ENCODE measurements at regions not wholly inside any gene's neighbourhood (a gene's known extent, or its start where the extent isn't known, plus 50 kb on each side); places are given as distances from the start of the nearest gene placed in this dataset.

DNA sequence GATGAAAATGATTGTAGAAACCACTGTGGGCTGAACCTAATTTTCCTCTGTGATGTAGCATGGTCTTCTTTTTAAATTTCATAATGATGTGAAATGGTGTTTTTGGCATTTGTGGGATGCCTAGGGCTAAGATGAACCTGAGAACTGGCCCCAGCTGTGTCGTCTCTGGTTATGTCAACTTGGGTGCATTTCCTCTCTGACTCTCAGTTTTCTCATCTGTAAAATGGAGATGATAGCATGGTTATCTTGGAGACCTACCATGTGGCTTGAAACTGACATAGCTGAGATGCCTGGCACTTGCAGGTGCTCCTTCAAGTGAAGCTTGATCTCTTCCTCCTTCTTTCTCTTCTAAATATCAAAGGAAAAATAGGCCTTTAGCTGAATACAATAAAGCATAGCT, 77.8 kb downstream of the BOD1 start:
- TF ChIP-seq, protein P1, sequence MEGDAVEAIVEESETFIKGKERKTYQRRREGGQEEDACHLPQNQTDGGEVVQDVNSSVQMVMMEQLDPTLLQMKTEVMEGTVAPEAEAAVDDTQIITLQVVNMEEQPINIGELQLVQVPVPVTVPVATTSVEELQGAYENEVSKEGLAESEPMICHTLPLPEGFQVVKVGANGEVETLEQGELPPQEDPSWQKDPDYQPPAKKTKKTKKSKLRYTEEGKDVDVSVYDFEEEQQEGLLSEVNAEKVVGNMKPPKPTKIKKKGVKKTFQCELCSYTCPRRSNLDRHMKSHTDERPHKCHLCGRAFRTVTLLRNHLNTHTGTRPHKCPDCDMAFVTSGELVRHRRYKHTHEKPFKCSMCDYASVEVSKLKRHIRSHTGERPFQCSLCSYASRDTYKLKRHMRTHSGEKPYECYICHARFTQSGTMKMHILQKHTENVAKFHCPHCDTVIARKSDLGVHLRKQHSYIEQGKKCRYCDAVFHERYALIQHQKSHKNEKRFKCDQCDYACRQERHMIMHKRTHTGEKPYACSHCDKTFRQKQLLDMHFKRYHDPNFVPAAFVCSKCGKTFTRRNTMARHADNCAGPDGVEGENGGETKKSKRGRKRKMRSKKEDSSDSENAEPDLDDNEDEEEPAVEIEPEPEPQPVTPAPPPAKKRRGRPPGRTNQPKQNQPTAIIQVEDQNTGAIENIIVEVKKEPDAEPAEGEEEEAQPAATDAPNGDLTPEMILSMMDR (IDR thresholded peaks at IDR 0.05): no peak
- no peak for TF ChIP-seq POLR2A (IDR thresholded peaks at IDR 0.05)
